DOHH2 (cell line): ENCODE measurements at regions not wholly inside any gene's neighbourhood (a gene's known extent, or its start where the extent isn't known, plus 50 kb on each side); places are given as distances from the start of the nearest gene placed in this dataset.
"Not testable (repeated sequence)": the region's sequence is repeated elsewhere in the genome, so short reads cannot be mapped to it uniquely, and the experiment has no call there.

ENCODE experiments used
- H3F3A ChIP-seq: fragments of 200-600 bp; sonication (generic), shearing (Covaris generic); 2 replicates; pipeline ENCODE4 v1.6.0; 2016; ENCODE audit warnings: antibody characterized with exemption, mild to moderate bottlenecking; ENCODE audit not compliant: control insufficient read depth, insufficient read depth
- H3K27ac ChIP-seq: fragments of 200-600 bp; sonication (generic); 2 replicates; pipeline ENCODE4 v1.5.1; 2014; ENCODE audit warnings: low read depth, mild to moderate bottlenecking, low read length, moderate library complexity
- H3K27me3 ChIP-seq: fragments of 200-600 bp; sonication (generic); 2 replicates; pipeline ENCODE4 v1.6.1; 2014; ENCODE audit warnings: mild to moderate bottlenecking, low read length, mixed read lengths; ENCODE audit not compliant: control insufficient read depth
- H3K36me3 ChIP-seq: fragments of 200-600 bp; sonication (generic); 2 replicates; pipeline ENCODE4 v1.6.1; 2014; ENCODE audit warnings: mild to moderate bottlenecking, low read length, moderate library complexity, mixed read lengths; ENCODE audit not compliant: control insufficient read depth
- H3K4me1 ChIP-seq: fragments of 200-600 bp; sonication (generic); 2 replicates; pipeline ENCODE4 v1.6.1; 2014; ENCODE audit warnings: mild to moderate bottlenecking, low read length, mixed read lengths; ENCODE audit not compliant: control insufficient read depth
- H3K4me2 ChIP-seq: fragments of 200-600 bp; sonication (generic); 2 replicates; pipeline ENCODE4 v1.6.0; 2014; ENCODE audit warnings: mild to moderate bottlenecking, low read length, moderate library complexity
- H3K4me3 ChIP-seq: fragments of 200-600 bp; sonication (generic); 2 replicates; pipeline ENCODE4 v1.5.1; 2014; ENCODE audit warnings: mild to moderate bottlenecking, low read length, mixed read lengths
- H3K79me2 ChIP-seq: fragments of 200-600 bp; sonication (generic); 2 replicates; pipeline ENCODE4 v1.6.1; 2014; ENCODE audit warnings: mild to moderate bottlenecking, low read length, mixed read lengths; ENCODE audit not compliant: control insufficient read depth
- H3K9me2 ChIP-seq: fragments of 200-600 bp; sonication (generic); replicated peaks from 2 replicates; pipeline ENCODE4 v1.6.1; 2014; ENCODE audit warnings: mild to moderate bottlenecking, low read length, mixed read lengths; ENCODE audit not compliant: control insufficient read depth
- H3K9me3 ChIP-seq: fragments of 200-600 bp; sonication (generic); 2 replicates; pipeline ENCODE4 v1.6.1; 2014; ENCODE audit warnings: antibody characterized with exemption, low read length, mixed read lengths; ENCODE audit not compliant: control insufficient read depth, insufficient read depth
- H4K20me1 ChIP-seq: fragments of 200-600 bp; sonication (generic); 2 replicates; pipeline ENCODE4 v1.6.0; 2014; ENCODE audit warnings: low read depth, mild to moderate bottlenecking, antibody characterized with exemption, low read length, moderate library complexity; ENCODE audit not compliant: control insufficient read depth, insufficient read depth
- CTCF ChIP-seq: fragments of 200-600 bp; sonication (generic); IDR thresholded peaks from one replicate; pipeline ENCODE4 v1.5.1; 2014; ENCODE audit warnings: antibody characterized with exemption, mild to moderate bottlenecking, low read depth, low read length; ENCODE audit not compliant: poor library complexity, severe bottlenecking
- EZH2phosphoT487 ChIP-seq: fragments of 200-600 bp; sonication (generic); IDR thresholded peaks from 2 replicates; pipeline ENCODE4 v1.6.1; 2017; ENCODE audit warnings: borderline replicate concordance, mild to moderate bottlenecking, antibody characterized with exemption, low read length, moderate library complexity, mixed read lengths

GRCh38 chr10:130515670-130516069, 379.5 kb downstream of the GLRX3 start:
- H3K27me3 ChIP-seq, result no peaks in the 10 kb centered on the region
- no peak for TF ChIP-seq EZH2phosphoT487
- no peak for TF ChIP-seq CTCF
- no peaks in the 10 kb centered on the region for H3K9me3 ChIP-seq
- H4K20me1 ChIP-seq, result no peaks in the 10 kb centered on the region
- H3K4me2 ChIP-seq, result no peak overlapping the region
- no peak overlapping the region for H3K27ac ChIP-seq
- H3K79me2 ChIP-seq, result no peaks in the 10 kb centered on the region
- H3K4me3 ChIP-seq, result no peak overlapping the region
- H3K9me2 ChIP-seq, result no peaks in the 10 kb centered on the region
- H3F3A ChIP-seq, result no peaks in the 10 kb centered on the region
- H3K36me3 ChIP-seq, result no peaks in the 10 kb centered on the region
- H3K4me1 ChIP-seq, result no peaks in the 10 kb centered on the region

GRCh38 chr10:130516141-130516735, 380.0 kb downstream of the GLRX3 start:
- Histone ChIP-seq H3K4me2 (no peak overlapping the region), H3K27me3 (no peaks in the 10 kb centered on the region), H3K4me1 (no peaks in the 10 kb centered on the region), H3K27ac (no peak overlapping the region), H4K20me1 (no peaks in the 10 kb centered on the region), H3K79me2 (no peaks in the 10 kb centered on the region), H3K9me3 (no peaks in the 10 kb centered on the region), H3K36me3 (no peaks in the 10 kb centered on the region), H3F3A (no peaks in the 10 kb centered on the region), H3K9me2 (no peaks in the 10 kb centered on the region), H3K4me3 (no peak overlapping the region)
- no peak for TF ChIP-seq EZH2phosphoT487
- TF ChIP-seq CTCF, result no peak

- not testable (repeated sequence) for H3K4me2 ChIP-seq, H3K4me3 ChIP-seq, H3F3A ChIP-seq, H4K20me1 ChIP-seq, H3K36me3 ChIP-seq, H3K79me2 ChIP-seq, H3K9me2 ChIP-seq, H3K9me3 ChIP-seq, H3K4me1 ChIP-seq, H3K27me3 ChIP-seq, H3K27ac ChIP-seq
Observed at GRCh38 chr10:130518921-130519320, 382.7 kb downstream of the GLRX3 start.

- H3F3A ChIP-seq, result no peaks in the 10 kb centered on the region
- no peak overlapping the region for H3K4me2 ChIP-seq
- no peaks in the 10 kb centered on the region for H3K4me1 ChIP-seq
- H3K9me3 ChIP-seq, result no peaks in the 10 kb centered on the region
- TF ChIP-seq CTCF (no peak), EZH2phosphoT487 (no peak)
- no peaks in the 10 kb centered on the region for H4K20me1 ChIP-seq
- H3K4me3 ChIP-seq, result no peak overlapping the region
- no peaks in the 10 kb centered on the region for H3K27me3 ChIP-seq
- H3K36me3 ChIP-seq, result no peaks in the 10 kb centered on the region
- no peaks in the 10 kb centered on the region for H3K79me2 ChIP-seq
- no peak overlapping the region for H3K27ac ChIP-seq
- H3K9me2 ChIP-seq, result no peaks in the 10 kb centered on the region
Observed at GRCh38 chr10:130519791-130520190, 383.6 kb downstream of the GLRX3 start.
